Fibroblast of skin of right quadriceps (primary cell): ENCODE measurements at regions not wholly inside any gene's neighbourhood (a gene's known extent, or its start where the extent isn't known, plus 50 kb on each side); places are given as distances from the start of the nearest gene placed in this dataset.

ENCODE experiments used
- DNase-seq: peaks from one replicate; pipeline ENCODE4 v3.0.0-alpha.2; 2013

DNA sequence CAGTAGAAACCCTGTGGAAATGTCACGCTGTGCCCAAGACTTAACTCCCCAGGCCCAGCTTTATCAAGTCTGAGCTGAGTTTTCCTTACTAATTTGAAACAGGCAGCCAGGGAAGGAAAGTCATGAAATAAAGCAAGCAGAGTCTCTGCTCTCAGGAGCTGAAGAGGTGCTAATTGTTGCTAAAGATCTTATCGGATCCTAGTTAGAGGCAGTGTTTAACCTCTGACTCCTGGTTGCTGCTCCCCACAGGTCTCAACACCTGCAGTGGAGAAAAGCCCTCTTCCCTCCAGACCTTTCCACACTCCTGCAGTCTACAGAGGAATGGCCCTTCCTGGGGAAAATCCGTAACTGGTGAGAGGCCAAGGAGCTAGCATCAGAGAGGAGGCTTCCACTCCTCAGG, 628.2 kb downstream of the NTRK3 start:
- DNase-seq = no peak

DNA sequence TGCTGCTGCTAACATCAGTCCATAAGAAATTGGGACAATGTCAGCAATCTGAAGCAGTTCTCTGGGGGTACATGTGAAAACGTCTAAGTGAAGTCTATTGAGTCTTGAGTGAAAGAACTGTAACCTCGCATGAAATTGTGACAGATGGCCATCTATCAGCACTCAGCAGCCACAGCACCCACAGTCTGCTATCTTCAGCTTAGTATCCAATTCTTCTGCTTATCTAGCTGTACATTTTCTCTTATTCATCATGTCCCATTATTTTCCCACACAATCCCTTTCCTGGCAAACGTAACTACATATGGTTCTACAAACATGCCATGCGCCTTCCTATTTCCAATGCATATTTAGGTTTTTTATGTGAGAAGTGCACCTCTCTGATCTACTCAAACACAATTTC, 629.7 kb downstream of the NTRK3 start:
- DNase-seq = no peak

DNA sequence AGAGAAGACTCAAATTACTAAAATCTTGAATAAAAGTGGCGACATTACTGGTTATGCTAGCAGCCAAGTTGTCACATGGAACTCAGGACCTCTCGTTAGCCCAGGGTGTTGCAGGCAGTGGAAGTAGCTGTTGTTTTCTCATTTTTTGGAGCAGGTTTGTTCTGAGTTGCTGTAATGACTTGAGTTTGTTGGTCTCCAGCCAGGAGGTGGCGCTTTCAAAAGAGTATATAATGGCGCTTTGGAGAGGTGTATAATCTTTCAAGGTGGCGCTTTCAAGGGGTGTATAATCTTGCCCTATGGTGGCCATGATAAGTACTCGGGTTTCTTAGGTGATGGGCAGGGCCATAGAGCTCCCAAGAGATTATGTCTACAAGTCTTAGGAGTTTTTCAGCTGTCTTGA, 632.7 kb downstream of the NTRK3 start:
- no peak for DNase-seq

DNA sequence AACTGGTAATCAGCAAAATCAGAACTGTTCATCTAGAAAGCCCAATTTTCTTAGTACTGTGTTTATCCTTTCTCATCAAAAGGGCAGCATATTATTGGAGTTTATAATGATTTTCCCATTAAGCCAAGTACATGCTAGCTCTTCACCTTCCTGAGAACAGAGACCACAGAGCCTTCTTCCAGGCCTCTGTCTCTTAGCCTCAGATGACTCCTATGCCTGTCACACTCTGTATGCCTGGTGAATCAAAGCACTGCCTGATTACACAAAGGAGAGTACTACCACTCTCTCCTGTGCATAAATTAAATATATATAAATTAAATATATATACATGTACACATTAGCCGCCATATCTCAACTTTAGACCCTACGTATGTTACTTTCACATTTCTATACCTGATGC, 636.1 kb downstream of the NTRK3 start:
- DNase-seq = no peak

DNA sequence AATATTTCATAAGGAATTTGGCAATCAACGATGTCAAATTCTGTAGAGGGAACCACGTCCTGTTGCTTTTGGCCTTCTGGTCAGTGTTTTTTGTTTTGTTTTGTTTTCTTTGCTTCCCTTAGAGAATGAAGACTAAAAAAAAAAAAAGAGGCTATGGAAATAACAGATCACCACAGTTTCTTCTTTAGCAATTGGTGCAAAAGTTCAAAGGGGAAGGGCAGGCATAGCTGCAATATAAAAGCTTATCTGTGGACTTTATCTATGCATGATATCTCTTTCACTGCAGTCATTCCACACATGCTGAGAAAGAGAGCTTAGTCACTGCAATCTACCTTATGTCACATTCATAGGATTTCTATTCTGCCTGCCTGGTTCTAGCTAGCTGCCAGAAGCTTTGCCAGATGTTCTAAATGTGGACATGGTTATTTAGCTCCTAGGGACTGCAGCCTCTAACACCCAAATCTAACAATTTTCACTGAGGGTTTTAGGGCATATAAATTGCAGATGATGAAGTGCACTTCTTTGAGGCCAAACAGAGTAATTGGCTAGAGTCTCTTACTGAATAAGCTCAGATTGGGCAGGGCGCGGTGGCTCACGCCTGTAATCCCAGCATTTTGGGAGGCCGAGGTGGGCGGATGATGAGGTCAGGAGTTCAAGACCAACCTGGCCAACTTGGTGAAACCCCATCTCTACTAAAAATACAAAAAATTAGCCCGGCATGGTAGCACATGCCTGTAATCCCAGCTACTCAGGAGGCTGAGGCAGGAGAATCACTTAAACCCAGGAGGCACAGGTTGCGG, 637.2 kb downstream of the NTRK3 start:
- peak; percentile 81 for DNase-seq

DNA sequence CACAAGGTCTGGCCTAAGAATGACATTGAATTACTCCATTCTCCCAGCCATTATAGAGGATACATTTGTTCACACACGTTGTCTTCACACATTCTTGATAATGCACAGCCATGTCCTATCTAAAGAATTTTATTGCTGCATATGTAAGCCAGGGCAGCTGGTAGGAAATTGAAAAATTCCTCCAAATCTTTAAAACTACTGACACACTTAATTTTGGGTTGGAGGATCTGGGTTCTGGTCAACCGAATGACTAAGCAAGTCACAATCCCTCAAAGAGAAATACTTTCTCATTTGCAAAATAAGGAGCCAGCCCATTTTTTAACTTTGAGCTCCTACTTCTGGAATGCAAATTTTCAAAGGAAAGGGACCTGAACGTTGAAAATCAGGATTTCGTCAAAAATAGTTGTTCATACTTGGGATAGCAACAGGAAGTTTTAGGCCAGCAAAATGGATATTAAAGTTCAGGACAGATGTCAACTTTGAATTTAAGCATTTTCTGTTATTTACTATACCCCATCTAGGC, 638.3 kb downstream of the NTRK3 start:
- no peak for DNase-seq

DNA sequence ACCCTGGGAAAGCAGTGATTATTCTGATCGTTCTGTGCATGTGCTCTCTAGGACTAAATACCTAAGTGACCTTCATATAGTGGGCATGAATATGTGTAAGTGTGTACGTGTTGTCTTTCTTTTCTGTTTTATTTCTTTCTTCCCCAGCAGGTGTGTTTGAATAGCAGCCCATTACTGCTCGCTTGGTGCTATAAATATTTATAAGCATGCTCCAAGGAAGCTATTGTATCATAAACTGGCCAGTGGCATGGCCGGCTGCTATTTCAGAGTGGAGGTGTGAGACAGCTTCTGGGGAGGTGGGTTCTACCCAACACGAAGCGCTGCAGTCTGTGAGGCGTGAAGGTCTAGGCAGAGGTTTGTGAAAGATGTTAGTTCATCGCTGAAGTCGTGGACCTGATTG, 641.8 kb downstream of the NTRK3 start:
- DNase-seq = no peak

DNA sequence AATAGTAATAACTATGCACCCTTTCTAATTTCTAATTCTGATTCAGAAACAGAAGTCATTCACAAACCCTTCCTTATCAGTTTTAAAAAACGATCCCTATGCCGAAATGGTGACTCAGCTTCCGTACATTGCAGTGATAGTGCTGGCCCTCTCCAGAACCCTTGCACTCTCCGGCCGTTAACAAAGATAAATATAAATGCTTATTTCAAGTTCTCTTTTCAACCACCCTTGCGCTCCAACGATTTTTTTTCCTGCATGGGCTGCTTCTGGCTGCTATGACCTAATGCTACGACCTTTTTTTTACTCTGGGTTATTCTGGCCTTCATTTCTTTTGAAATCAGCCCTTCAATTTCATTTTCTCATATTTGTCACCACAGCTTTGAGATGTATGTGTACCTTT, 646.2 kb downstream of the NTRK3 start:
- no peak for DNase-seq

DNA sequence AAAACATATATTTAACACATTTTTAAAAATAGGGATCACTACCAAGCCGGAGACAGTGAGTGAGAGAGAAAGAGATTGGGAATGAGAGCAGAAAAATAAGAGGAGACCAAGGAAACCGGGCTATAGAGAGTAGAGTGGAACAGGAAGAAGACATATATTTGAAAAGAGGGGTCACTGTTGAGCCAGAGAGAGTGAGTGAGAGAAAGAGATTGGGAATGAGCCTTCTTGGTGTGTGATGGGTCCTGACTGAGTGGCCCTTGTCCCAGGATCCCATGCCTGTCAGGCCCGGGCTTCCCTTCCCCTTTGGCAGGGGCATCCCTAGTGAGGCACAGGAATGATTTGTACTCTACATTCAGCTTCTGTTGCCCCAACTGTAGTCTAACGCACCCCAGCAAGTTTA, 646.6 kb downstream of the NTRK3 start:
- no peak for DNase-seq

DNA sequence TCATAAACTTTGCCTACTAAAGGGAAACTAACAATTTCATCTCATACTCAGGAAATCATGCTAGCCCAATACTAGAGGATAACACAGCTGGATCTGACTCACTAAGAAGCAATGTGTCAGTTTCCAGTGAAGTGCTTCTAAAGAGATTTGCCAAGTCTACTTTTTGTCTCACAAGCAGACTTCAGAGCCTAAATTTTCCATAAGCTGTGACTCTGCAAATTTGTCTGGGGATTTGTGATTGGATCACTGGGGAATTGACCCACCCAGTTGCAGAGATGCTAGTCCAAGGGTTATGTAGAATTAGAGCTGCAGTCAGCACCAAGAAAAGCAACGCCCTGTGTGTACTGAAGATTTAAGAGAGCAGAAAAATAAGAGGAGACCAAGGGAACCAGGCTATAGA, 647.1 kb downstream of the NTRK3 start:
- DNase-seq = peak; percentile 92

DNA sequence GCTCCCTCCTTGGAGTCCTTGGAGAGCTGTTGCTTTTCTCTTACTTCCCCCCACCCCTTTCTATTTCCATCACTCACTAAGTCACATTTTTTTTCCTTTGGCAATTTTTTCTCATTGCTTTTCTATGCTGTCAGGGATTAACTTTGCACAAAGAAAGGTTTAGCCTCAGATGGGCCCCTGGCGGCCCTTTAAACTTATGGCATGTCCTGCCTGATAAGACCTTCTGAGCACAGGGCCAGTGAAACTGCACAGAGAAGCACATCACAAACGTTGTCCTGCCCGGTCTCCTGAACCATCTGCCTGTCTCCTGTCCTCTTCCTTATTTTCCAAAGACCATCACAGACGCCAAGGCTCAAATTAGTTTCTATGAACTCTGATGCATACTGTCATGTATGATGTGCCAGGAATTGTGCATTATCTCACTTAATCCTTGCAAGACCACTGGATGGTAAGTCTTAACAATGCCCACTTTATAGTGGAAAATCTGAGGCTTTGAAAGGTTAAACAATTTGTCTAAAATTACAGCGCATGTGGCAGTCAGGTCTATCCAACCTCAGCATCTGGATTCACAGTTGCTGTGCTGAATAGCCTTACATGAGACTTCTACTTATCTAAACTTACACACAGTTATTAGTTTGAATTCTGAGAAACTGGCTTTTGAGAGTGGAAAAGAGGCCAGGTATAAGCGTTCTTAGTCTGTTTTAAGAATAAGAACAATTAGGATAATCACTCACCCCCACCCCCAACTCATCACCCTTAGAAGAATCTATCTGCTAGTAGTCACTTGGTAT, 648.1 kb downstream of the NTRK3 start:
- DNase-seq = no peak

DNA sequence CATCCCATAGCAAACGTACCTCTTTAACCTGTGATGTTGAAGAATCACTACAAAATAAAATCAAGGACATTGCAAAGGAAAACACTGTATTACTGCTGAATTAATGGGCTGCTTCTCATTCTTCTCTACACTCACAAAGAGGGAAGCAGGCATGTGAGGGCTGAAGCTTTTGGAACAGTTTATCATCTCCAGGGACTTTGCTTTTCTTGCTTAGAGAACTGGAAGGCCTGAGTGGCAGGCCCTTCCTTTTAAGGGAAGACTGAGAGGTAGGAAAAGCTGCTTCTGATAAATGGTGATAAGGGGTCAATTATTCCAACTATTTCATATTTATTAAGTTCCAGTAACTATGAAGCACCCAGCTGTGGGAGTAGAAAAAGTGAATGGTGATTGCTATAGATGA, 649.6 kb downstream of the NTRK3 start:
- no peak for DNase-seq

DNA sequence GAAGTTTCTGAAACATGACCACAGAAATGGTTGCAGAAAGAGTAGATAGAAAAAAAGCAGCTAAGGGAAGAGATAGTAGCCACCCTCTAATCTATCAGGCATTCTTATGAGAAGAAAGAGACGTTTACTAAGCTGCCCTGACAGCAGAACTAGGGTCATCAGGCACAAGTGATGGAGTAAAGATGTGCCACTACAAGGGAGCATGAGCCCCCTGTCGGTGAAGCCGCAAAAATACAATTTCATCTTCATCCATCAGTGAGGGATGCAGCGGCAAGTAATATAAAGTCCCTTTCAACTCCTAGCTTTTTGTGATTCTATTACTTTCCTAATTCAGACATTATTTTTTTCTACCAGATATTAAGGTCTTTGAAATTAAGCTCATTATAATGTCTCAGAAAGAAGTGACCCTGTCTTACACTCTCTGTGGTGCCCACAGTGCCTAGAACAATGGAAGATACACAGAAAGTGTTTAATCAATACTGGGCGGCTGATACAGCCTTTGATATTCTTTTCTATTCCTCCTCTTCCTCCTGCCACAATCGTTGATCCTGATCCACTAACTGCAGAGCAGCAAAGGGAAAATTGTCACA, 651.6 kb downstream of the NTRK3 start:
- DNase-seq = peak; percentile 15

DNA sequence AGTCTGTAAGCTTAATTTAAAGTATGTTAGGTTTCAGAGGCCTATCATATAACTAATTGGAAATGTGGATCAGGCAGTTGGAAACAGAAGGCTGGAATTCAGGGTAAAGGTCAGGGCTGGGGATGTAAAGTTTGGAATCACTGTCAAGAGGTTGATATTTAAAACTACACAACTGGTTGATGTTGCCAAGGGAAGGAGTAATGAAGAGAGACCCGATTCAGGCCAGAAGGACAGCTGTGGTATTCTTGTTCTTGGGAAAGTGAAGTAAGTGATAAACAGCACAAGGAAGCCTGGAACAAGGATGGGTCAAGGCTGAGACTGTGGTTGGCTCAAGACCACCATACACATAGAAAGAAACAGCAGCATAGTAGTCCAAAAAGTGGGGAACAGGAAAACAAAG, 654.2 kb downstream of the NTRK3 start:
- DNase-seq = no peak

DNA sequence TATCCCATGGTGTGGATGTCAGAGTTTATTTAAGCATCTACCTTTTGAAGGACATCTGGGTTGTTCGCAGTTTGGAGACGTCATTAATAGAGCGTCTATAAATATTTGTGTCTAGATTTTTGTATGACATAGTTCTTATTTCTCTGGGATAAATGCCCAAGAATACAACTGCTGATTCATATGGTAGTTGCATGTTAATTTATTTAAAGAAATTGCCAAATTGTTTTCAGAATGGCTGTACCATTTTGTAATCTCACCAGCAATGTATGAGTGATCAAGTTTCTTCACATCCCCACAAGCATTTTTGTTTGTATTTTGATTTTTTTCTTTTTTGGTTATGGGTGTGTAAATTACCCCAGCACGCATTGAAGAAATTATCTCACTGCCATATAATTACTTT, 656.9 kb downstream of the NTRK3 start:
- no peak for DNase-seq

DNA sequence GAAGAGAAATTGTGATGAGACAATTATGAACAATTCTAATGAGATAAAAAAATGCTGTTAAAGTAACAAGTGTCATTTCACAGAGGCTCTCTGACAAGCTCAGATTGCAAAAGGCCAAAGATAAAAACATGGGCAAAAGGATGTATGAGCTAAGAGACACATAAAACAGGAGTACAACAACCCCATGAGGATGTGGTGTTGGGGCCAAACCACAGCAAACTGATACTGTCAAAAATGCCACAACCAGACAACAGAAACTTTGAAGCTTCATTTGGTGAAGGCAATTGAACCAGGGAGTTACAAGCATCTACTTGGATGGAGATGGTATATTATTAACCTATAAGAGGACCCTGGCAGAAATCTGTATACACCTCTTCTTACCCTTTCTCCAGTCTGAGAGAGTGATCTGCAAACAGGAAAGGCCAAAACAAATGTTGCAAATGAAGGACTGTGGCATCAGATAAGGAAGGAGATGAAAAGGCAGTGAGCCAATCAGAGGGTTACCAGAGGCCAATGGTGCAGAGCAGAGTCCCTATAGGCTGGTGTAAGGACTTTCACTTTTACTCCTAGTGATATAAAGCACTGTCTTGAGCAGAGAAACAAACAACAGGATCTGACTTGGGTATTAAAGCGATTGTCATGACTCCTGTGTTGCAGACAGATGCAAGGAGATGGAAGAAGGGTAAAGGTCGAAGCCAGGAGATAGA, 659.0 kb downstream of the NTRK3 start:
- DNase-seq = no peak

DNA sequence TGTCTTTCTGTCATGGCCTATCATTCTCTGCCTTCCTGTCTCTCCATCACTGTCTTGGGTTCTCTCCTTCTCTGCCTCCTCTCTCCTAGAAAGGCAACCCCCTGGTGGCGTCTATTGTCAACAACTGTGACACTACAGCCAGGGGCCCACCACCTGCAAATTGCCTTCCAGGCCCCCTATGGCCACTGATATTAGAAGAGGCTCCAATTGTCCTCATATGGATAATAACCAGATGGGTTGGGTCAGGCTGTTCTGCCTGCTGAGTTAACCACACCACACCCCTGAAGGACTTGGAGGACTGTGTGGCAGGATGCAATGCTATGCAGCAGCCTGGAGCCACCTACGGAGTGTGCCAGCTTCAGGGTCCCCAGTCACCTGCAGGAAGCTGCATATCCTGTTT, 665.0 kb downstream of the NTRK3 start:
- no peak for DNase-seq

DNA sequence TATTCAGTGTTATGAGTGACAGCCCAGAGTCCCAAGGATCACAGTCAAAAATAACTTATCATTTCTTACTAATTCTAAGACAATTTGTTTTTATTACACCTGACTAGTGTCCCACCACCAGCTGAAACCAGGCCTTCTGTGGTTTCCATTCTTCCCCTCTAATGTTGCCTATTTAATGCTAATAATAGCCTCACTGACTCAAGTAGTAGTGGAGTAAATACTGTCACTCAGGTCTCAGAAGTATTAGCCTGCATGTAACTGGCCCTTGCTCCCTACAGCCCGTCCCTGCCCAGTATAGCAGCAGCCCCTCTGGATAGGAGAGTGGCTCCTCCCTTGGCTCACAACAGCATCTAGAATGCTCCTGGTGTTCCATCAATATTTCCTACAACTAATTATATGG, 665.5 kb downstream of the NTRK3 start:
- DNase-seq = no peak

DNA sequence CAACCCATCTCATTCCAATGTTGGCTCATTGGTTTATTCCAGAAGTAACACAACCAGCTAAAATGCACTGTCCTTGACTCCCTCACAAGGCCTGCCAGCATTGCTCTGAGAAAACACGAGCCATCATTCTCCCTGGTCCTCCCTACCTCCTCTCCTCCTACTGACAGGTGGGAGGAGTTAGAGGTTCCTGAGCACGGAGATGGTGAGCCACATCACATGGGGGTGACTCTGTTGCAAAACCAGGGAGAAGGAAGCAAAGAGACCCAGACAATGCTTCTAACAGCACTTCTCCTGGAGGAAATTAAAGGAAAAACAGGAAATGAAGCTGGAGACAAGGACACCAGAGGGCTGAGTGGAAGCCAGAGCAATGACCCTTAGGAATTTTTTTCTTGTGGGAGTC, 667.4 kb downstream of the NTRK3 start:
- DNase-seq = no peak

DNA sequence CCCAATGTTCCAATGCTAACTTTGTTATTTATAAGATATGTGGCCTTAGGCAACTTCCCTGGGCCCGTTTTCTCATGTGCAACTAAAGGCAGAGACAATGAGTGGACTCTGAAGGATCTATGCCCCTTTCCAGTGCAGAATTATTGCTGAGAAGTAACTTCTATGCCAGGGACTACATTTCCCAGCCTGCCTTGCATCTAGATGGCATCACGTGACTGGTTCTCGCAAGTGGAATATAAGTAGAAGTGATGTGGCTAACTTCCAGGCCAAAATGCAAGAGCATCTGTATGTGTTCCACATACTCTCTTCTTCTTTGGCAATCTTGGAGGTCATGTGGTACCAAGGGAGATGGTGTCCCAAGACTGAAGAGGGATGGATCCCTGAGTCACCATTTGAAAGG, 674.4 kb downstream of the NTRK3 start:
- no peak for DNase-seq

DNA sequence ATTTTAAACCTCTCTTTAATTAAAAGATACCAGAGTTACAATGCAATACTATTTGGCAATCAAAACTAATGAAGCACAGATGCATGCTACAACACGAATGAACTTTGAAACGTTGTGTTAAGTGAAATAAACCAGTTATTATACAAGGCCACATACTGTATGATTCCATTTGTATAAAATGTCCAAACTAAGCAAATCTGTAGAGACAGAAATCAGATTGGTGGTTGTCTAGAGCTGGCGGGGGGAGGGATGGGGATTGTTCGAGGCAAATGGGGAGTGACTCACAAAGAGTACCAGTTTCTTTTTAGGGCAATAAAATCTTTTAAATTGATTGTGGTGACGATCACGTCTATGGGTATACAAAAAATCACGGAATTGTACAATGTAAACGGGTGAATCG, 677.0 kb downstream of the NTRK3 start:
- DNase-seq = peak; percentile 38

DNA sequence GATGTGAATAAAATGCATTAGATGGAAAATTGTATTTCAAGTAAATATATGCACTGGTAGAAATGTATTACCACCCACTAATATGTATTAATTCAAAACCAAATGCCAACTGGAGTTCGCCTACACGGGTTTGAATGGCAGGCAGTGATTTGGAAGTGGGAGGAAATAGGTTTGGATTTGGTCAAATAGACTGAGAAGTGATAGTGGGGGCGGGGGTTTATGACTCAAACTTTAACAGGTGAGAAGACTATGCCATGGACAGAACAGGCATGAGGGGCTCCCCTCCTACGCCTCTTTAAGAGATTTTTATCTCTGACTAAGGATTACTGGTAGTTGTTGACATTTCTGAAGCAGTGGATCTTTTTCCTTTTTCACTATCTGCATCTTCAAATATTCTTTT, 677.8 kb downstream of the NTRK3 start:
- DNase-seq = no peak

DNA sequence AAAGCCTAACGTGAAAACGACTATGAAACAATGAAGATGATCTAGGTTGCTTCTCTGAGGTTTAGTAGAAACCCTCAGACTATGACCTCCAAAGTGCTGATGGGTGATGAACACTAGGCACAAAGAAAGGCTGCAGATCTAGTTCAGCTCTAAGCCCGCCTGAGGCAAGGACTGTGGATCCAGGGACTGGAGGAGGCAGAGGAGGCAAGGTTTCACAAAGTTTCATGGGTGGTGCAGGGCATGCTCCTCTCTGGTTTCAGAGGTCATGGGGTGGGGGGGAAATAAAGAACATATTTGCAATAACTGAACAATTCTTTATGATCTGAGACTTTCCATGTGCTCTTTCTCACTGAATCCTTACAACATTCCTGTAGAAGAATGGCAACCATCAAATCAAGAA, 679.2 kb downstream of the NTRK3 start:
- no peak for DNase-seq
